Fibroblast of pulmonary artery (primary cell): ENCODE measurements at regions not wholly inside any gene's neighbourhood (a gene's known extent, or its start where the extent isn't known, plus 50 kb on each side); places are given as distances from the start of the nearest gene placed in this dataset.
"Not testable (repeated sequence)": the region's sequence is repeated elsewhere in the genome, so short reads cannot be mapped to it uniquely, and the experiment has no call there.

Experiments
- DNase-seq: peaks from one replicate; pipeline ENCODE4 v3.0.0-alpha.2; 2010; ENCODE audit warnings: low read depth
- H3K4me3 ChIP-seq: replicated peaks from 2 replicates; pipeline ENCODE4 v1.5.1; 2011; ENCODE audit warnings: low read depth, mild to moderate bottlenecking, control low read depth, low read length, moderate library complexity
- CTCF ChIP-seq: IDR thresholded peaks from 2 replicates; pipeline ENCODE4 v1.5.1; 2011; ENCODE audit warnings: mild to moderate bottlenecking, control low read depth, low read length, inconsistent platforms; ENCODE audit errors: missing control alignments

- TF ChIP-seq CTCF = no peak
- H3K4me3 ChIP-seq = no peak overlapping the region
- DNase-seq = no peak
Measured at GRCh38 chrX:143231492-143231891, 205.8 kb downstream of the SPANXN4 start.

- H3K4me3 ChIP-seq, DNase-seq: not testable (repeated sequence)
Measured at GRCh38 chrX:143228600-143228999, 202.9 kb downstream of the SPANXN4 start.

GRCh38 chrX:143206966-143207365 is 181.2 kb downstream of the SPANXN4 start:
- no peak for DNase-seq
- no peak for TF ChIP-seq CTCF
- no peak overlapping the region for H3K4me3 ChIP-seq

GRCh38 chrX:143171703-143172102 is 146.0 kb downstream of the SPANXN4 start:
- DNase-seq = no peak
- TF ChIP-seq CTCF = no peak
- no peak overlapping the region for H3K4me3 ChIP-seq

- no peak overlapping the region for H3K4me3 ChIP-seq
- TF ChIP-seq CTCF = no peak
- no peak for DNase-seq
Measured at GRCh38 chrX:143165778-143166177, 140.1 kb downstream of the SPANXN4 start.

GRCh38 chrX:143139681-143140080 is 114.0 kb downstream of the SPANXN4 start:
- no peak overlapping the region for H3K4me3 ChIP-seq
- TF ChIP-seq CTCF = no peak
- no peak for DNase-seq

- no peak overlapping the region for H3K4me3 ChIP-seq
- no peak for DNase-seq
- TF ChIP-seq CTCF = no peak
Measured at GRCh38 chrX:143121477-143121876, 95.7 kb downstream of the SPANXN4 start.

GRCh38 chrX:143115466-143115865 is 89.7 kb downstream of the SPANXN4 start:
- H3K4me3 ChIP-seq = no peak overlapping the region
- no peak for TF ChIP-seq CTCF
- no peak for DNase-seq
